GM21360 (cell line): ENCODE measurements at regions not wholly inside any gene's neighbourhood (a gene's known extent, or its start where the extent isn't known, plus 50 kb on each side); places are given as distances from the start of the nearest gene placed in this dataset.
"Not testable (repeated sequence)": the region's sequence is repeated elsewhere in the genome, so short reads cannot be mapped to it uniquely, and the experiment has no call there.

Source experiments
- ATAC-seq: cut with Tn5 transposase; IDR thresholded peaks from one replicate; pipeline ENCODE4 v1.9.1; 2021; ENCODE audit warnings: mild to moderate bottlenecking, moderate library complexity; ENCODE audit not compliant: unreplicated experiment

GRCh38 chr3:193922034-193922774 lies 213.7 kb upstream of the HES1 start:
- no peak for ATAC-seq

GRCh38 chr3:193923958-193924357 lies 212.0 kb upstream of the HES1 start:
- ATAC-seq = not testable (repeated sequence)

GRCh38 chr3:193926071-193926470 lies 209.9 kb upstream of the HES1 start:
- ATAC-seq = not testable (repeated sequence)

- not testable (repeated sequence) for ATAC-seq
Measured at GRCh38 chr3:193927413-193928206, 208.3 kb upstream of the HES1 start.

- no peak for ATAC-seq
Measured at GRCh38 chr3:193928354-193929209, 207.4 kb upstream of the HES1 start.

- no peak for ATAC-seq
Measured at GRCh38 chr3:193929373-193929772, 206.6 kb upstream of the HES1 start.

- no peak for ATAC-seq
Measured at GRCh38 chr3:193929921-193930646, 205.9 kb upstream of the HES1 start.

GRCh38 chr3:193932136-193932535 lies 203.8 kb upstream of the HES1 start:
- no peak for ATAC-seq

GRCh38 chr3:193932576-193932975 lies 203.4 kb upstream of the HES1 start:
- no peak for ATAC-seq

- ATAC-seq = no peak
Measured at GRCh38 chr3:193933451-193933850, 202.5 kb upstream of the HES1 start.

GRCh38 chr3:193935916-193936315 lies 200.0 kb upstream of the HES1 start:
- ATAC-seq = no peak

GRCh38 chr3:193938613-193939012 lies 197.3 kb upstream of the HES1 start:
- no peak for ATAC-seq

GRCh38 chr3:193939527-193939926 lies 196.4 kb upstream of the HES1 start:
- ATAC-seq = no peak

GRCh38 chr3:193940526-193940925 lies 195.4 kb upstream of the HES1 start:
- no peak for ATAC-seq

- no peak for ATAC-seq
Measured at GRCh38 chr3:193941486-193941885, 194.5 kb upstream of the HES1 start.

- no peak for ATAC-seq
Measured at GRCh38 chr3:193942516-193943055, 193.4 kb upstream of the HES1 start.

- ATAC-seq = no peak
Measured at GRCh38 chr3:193943200-193943599, 192.7 kb upstream of the HES1 start.

GRCh38 chr3:193943851-193944517 lies 192.0 kb upstream of the HES1 start:
- no peak for ATAC-seq

GRCh38 chr3:193944518-193944884 lies 191.4 kb upstream of the HES1 start:
- no peak for ATAC-seq

- no peak for ATAC-seq
Measured at GRCh38 chr3:193945143-193945542, 190.8 kb upstream of the HES1 start.
